ENCODE measurements at regions not wholly inside any gene's neighbourhood (a gene's known extent, or its start where the extent isn't known, plus 50 kb on each side); places are given as distances from the start of the nearest gene placed in this dataset.

GRCh38 chr18:77658299-77658662 lies 408.6 kb downstream of the GALR1 start:
- ATAC-seq (no peak), DNase-seq (no peak)
- Mint-ChIP-seq H3K27me3 (peaks cover 51% of the 10 kb centered on the region), H3K36me3 (ENCODE audit: low read depth) (no peaks in the 10 kb centered on the region), H3K4me3 (no peak overlapping the region), H3K4me1 (no peaks in the 10 kb centered on the region), H3K27ac (no peak overlapping the region)
- H3K9me3 ChIP-seq (ENCODE audit: control insufficient read depth, low read length, poor library complexity, severe bottlenecking): no peaks in the 10 kb centered on the region

GRCh38 chr18:77658751-77659448 lies 409.3 kb downstream of the GALR1 start:
- Mint-ChIP-seq H3K36me3 (ENCODE audit: low read depth) (no peaks in the 10 kb centered on the region), H3K27me3 (peaks cover 51% of the 10 kb centered on the region), H3K27ac (no peak overlapping the region), H3K4me1 (no peaks in the 10 kb centered on the region), H3K4me3 (no peak overlapping the region)
- no peak for ATAC-seq
- no peak for DNase-seq
- H3K9me3 ChIP-seq (ENCODE audit: control insufficient read depth, low read length, poor library complexity, severe bottlenecking): no peaks in the 10 kb centered on the region

- Mint-ChIP-seq H3K36me3 (ENCODE audit: low read depth) (peaks cover 2% of the 10 kb centered on the region), H3K4me1 (no peaks in the 10 kb centered on the region), H3K27me3 (peaks cover 44% of the 10 kb centered on the region), H3K27ac (no peak overlapping the region), H3K4me3 (no peak overlapping the region)
- H3K9me3 ChIP-seq (ENCODE audit: control insufficient read depth, low read length, poor library complexity, severe bottlenecking): no peaks in the 10 kb centered on the region
- ATAC-seq: no peak
- no peak for DNase-seq
Measured at GRCh38 chr18:77666613-77667012, 417.0 kb downstream of the GALR1 start.

GRCh38 chr18:77668219-77668618 lies 418.6 kb downstream of the GALR1 start:
- peaks cover 2% of the 10 kb centered on the region for H3K36me3 Mint-ChIP-seq (ENCODE audit: low read depth)

GRCh38 chr18:77669331-77669730 lies 419.7 kb downstream of the GALR1 start:
- Mint-ChIP-seq H3K36me3 (ENCODE audit: low read depth) (peaks cover 2% of the 10 kb centered on the region), H3K27ac (no peak overlapping the region), H3K4me1 (no peaks in the 10 kb centered on the region), H3K27me3 (peaks cover 40% of the 10 kb centered on the region), H3K4me3 (no peak overlapping the region)
- DNase-seq: no peak
- no peak for ATAC-seq
- H3K9me3 ChIP-seq (ENCODE audit: control insufficient read depth, low read length, poor library complexity, severe bottlenecking): no peaks in the 10 kb centered on the region

More at GRCh38 chr18:77668219-77668618, 418.6 kb downstream of the GALR1 start:
- DNase-seq: no peak
- H3K27ac Mint-ChIP-seq: no peak overlapping the region
- no peak overlapping the region for H3K4me3 Mint-ChIP-seq
- H3K9me3 ChIP-seq (ENCODE audit: control insufficient read depth, low read length, poor library complexity, severe bottlenecking): no peaks in the 10 kb centered on the region
- no peaks in the 10 kb centered on the region for H3K4me1 Mint-ChIP-seq
- ATAC-seq: no peak
- H3K27me3 Mint-ChIP-seq: peaks cover 42% of the 10 kb centered on the region

GRCh38 chr18:77671456-77672167 lies 422.0 kb downstream of the GALR1 start:
- Mint-ChIP-seq H3K36me3 (ENCODE audit: low read depth) (no peaks in the 10 kb centered on the region), H3K4me1 (peaks cover under 1% of the 10 kb centered on the region), H3K4me3 (no peak overlapping the region), H3K27me3 (peaks cover 38% of the 10 kb centered on the region), H3K27ac (no peak overlapping the region)
- no peaks in the 10 kb centered on the region for H3K9me3 ChIP-seq (ENCODE audit: control insufficient read depth, low read length, poor library complexity, severe bottlenecking)
- DNase-seq: no peak
- ATAC-seq: no peak

GRCh38 chr18:77676910-77677309 lies 427.3 kb downstream of the GALR1 start:
- H3K9me3 ChIP-seq (ENCODE audit: control insufficient read depth, low read length, poor library complexity, severe bottlenecking): no peaks in the 10 kb centered on the region

GRCh38 chr18:77677536-77677935 lies 427.9 kb downstream of the GALR1 start:
- no peaks in the 10 kb centered on the region for H3K9me3 ChIP-seq (ENCODE audit: control insufficient read depth, low read length, poor library complexity, severe bottlenecking)
- no peaks in the 10 kb centered on the region for H3K36me3 Mint-ChIP-seq (ENCODE audit: low read depth)
- ATAC-seq: no peak
- DNase-seq: no peak
- no peak overlapping the region for H3K27ac Mint-ChIP-seq
- no peak overlapping the region for H3K4me3 Mint-ChIP-seq
- H3K4me1 Mint-ChIP-seq: peaks cover 5% of the 10 kb centered on the region
- peaks cover 34% of the 10 kb centered on the region for H3K27me3 Mint-ChIP-seq

More at GRCh38 chr18:77676910-77677309, 427.3 kb downstream of the GALR1 start:
- Mint-ChIP-seq H3K36me3 (ENCODE audit: low read depth) (no peaks in the 10 kb centered on the region), H3K27me3 (peaks cover 37% of the 10 kb centered on the region), H3K4me1 (peaks cover 5% of the 10 kb centered on the region), H3K27ac (no peak overlapping the region), H3K4me3 (no peak overlapping the region)
- ATAC-seq (no peak), DNase-seq (no peak)

GRCh38 chr18:77679869-77680268 lies 430.2 kb downstream of the GALR1 start:
- no peak for ATAC-seq

GRCh38 chr18:77700051-77700450 lies 450.4 kb downstream of the GALR1 start:
- Mint-ChIP-seq H3K27ac (no peak overlapping the region), H3K4me1 (no peaks in the 10 kb centered on the region), H3K36me3 (ENCODE audit: low read depth) (no peaks in the 10 kb centered on the region), H3K4me3 (no peak overlapping the region), H3K27me3 (peaks cover 32% of the 10 kb centered on the region)
- ATAC-seq (no peak), DNase-seq (no peak)
- H3K9me3 ChIP-seq (ENCODE audit: control insufficient read depth, low read length, poor library complexity, severe bottlenecking): no peaks in the 10 kb centered on the region

More at GRCh38 chr18:77679869-77680268, 430.2 kb downstream of the GALR1 start:
- Mint-ChIP-seq H3K27me3 (peaks cover 24% of the 10 kb centered on the region), H3K36me3 (ENCODE audit: low read depth) (no peaks in the 10 kb centered on the region), H3K27ac (no peak overlapping the region), H3K4me1 (peaks cover 5% of the 10 kb centered on the region), H3K4me3 (no peak overlapping the region)
- no peak for DNase-seq
- H3K9me3 ChIP-seq (ENCODE audit: control insufficient read depth, low read length, poor library complexity, severe bottlenecking): no peaks in the 10 kb centered on the region

- H3K4me1 Mint-ChIP-seq: no peaks in the 10 kb centered on the region
- H3K4me3 Mint-ChIP-seq: no peak overlapping the region
- ATAC-seq: no peak
- H3K9me3 ChIP-seq (ENCODE audit: control insufficient read depth, low read length, poor library complexity, severe bottlenecking): no peaks in the 10 kb centered on the region
- H3K27me3 Mint-ChIP-seq: peaks cover 42% of the 10 kb centered on the region
- DNase-seq: no peak
- H3K27ac Mint-ChIP-seq: no peak overlapping the region
- no peaks in the 10 kb centered on the region for H3K36me3 Mint-ChIP-seq (ENCODE audit: low read depth)
Measured at GRCh38 chr18:77701977-77702376, 452.3 kb downstream of the GALR1 start.

GRCh38 chr18:77702686-77703085 lies 453.0 kb downstream of the GALR1 start:
- ATAC-seq (no peak), DNase-seq (no peak)
- Mint-ChIP-seq H3K36me3 (ENCODE audit: low read depth) (no peaks in the 10 kb centered on the region), H3K4me3 (no peak overlapping the region), H3K4me1 (no peaks in the 10 kb centered on the region), H3K27me3 (peaks cover 46% of the 10 kb centered on the region), H3K27ac (no peak overlapping the region)
- H3K9me3 ChIP-seq (ENCODE audit: control insufficient read depth, low read length, poor library complexity, severe bottlenecking): no peaks in the 10 kb centered on the region

- DNase-seq (no peak), ATAC-seq (no peak)
- Mint-ChIP-seq H3K27ac (no peak overlapping the region), H3K27me3 (peaks cover 50% of the 10 kb centered on the region), H3K4me1 (no peaks in the 10 kb centered on the region), H3K4me3 (no peak overlapping the region), H3K36me3 (ENCODE audit: low read depth) (no peaks in the 10 kb centered on the region)
- no peaks in the 10 kb centered on the region for H3K9me3 ChIP-seq (ENCODE audit: control insufficient read depth, low read length, poor library complexity, severe bottlenecking)
Measured at GRCh38 chr18:77705301-77705700, 455.7 kb downstream of the GALR1 start.

Measured in T-helper 17 cell (primary cell).